ENCODE measurements at regions not wholly inside any gene's neighbourhood (a gene's known extent, or its start where the extent isn't known, plus 50 kb on each side); places are given as distances from the start of the nearest gene placed in this dataset.
A peak's percentile ranks its signal among the peaks of the same experiment; 100 is the strongest.
"Not testable (repeated sequence)": the region's sequence is repeated elsewhere in the genome, so short reads cannot be mapped to it uniquely, and the experiment has no call there.

DNA sequence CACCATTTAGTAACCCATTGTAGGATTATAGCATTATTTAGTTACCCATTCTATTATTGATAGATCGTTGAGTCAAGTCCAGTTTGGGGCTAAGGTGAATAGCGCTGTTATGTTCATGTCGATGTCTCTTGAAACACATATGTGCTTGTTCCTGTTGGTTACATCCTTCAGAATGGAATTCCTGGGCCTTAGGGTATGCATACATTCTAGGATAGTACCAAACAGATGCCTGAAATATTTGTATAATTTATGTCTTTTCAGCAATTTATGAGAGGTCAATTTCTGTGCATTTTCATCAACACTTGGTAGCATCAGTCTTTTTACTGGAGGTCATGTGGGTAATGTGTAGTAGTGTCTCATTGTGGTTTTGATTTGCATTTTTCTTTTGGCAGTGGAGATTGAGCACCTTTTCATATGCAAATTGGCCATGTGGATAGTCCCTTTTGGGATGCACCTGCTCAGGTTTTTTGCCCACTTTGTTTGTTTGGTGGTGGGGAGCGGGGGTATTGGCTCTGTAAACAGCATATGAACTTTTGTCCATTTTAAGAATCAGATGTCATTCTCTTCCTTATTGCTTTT lies 104.2 kb downstream of the CDRT15L2 start:
- DNase-seq = not testable (repeated sequence)

DNA sequence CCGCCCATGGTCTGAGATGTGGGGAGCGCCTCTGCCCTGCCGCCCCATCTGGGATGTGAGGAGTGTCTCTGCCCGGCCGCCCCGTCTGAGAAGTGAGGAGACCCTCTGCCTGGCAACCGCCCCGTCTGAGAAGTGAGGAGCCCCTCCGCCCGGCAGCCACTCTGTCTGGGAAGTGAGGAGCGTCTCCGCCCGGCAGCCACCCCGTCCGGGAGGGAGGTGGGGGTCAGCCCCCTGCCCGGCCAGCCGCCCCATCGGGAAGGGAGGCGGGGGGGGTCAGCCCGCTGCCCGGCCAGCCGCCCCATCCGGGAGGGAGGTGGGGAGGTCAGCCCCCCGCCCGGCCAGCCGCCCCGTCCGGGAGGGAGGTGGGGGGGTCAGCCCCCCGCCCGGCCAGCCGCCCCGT lies 105.5 kb downstream of the CDRT15L2 start:
- not testable (repeated sequence) for DNase-seq

DNA sequence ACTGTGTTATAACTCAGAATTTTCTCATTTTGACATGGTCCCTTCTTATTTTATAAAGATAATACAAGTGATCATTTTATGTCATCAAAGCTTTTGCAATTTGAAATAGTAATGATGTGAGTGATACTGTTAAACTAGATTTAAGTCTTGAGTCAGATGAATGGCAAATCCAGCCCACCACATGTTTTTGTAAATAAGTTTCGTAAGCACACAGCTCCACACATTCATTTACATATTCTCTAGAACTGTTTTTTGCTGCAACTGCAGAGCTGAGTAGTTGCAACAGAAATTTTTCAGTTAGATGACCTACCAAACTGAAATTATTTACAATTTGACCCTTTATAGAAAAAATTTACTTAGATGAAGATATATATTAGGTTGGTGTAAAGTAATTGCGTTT lies 108.1 kb downstream of the CDRT15L2 start:
- not testable (repeated sequence) for DNase-seq

DNA sequence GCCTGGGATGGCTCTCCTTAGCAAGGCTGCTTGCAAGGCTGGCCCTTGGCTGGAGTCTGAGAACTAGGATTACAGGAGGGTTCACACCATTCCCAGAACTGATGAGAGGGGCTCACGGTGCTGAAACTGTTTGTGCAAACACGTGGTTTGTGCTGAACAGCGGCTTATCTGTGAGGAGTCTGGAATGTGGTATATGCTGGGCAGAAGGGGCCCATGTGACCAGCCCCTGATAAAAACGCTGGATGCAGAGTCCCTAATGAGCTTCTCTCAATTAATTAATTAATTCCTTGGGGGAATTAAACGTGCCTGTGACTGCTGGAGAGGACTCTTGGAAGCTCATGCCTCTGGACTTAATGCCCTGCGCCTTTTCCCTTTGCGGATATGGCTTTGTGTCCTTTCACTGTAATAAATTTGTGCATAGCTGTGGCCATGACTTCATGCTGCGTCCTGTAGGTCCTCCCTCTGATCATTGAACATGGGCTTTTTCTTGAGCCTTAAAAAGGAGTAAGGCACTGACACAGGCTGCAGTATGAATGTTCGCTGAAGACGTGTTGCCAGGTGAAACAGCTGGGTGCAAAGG lies 109.7 kb downstream of the CDRT15L2 start:
- DNase-seq = not testable (repeated sequence)

DNA sequence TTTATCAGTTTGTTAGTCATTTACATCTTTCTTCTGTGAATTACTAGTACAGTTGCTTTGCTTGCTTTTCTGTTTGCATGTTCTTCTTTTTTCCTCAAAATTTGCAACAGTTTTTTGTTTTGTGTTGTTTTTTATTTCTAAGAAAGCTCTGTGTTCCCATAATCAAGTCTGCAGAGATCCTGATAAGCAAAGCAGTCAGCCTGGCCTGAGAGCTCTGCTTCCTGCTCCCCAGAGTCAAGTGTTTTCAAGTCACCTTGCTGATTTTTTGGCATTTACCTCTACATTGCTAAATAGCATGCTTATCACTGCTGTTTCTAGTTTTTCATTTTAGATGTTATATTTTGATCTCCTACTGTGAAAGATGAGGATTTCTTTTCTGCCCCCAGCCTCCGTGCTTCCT lies 113.2 kb downstream of the CDRT15L2 start:
- not testable (repeated sequence) for DNase-seq

DNA sequence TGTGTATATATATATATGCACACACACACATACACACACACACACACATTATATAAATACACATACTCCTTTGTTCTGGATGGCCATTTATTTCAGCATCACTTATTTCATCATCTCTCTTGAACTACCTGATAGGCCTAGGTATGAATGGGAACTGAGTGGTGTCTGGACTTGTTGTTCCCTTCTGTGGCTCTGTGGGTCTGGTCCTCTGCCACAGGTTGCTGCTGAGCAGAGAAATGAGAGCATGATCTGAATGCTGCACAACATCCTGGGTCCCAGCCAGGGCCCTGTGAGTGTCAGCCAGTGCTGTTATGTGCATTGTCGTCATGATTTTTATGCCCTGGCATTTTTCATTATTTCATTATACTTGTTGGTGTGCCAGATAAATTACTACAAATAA lies 116.3 kb downstream of the CDRT15L2 start:
- peak; percentile 28 for DNase-seq

DNA sequence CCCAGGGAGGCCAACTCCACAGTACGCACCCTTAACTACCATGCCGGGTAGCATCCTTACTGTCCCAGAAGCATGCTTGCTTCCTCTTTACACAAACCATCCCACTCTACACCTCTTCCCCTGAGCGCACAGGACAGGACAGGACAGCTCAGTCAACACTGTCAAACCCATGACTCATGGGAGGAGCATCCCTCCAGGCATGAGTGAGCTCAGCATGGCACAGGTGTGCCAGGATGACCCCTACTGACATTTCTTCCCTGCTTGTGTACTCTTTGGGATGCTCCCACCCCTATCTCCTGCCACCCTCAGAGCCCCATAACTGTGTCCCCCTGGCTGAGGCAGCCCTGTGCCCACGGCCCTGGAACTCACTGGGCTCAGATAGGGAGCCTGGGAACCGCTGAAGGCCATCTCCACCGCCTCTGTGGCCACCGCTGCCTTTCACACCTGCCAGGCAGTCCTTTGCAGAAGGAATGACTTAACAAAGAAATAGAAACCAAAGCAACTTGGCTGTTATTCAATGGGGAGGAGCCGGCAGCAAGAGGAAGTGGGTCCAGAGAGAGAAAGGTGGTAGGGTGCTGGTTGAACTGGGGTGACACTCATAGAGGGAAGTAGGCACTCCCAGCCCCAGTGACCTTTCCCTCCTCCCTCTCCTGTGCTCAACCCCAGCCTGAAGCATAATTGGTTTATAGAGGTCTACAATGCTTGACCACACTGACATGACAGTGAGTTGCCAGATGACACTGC lies 119.1 kb downstream of the CDRT15L2 start:
- DNase-seq = peak; percentile 72

DNA sequence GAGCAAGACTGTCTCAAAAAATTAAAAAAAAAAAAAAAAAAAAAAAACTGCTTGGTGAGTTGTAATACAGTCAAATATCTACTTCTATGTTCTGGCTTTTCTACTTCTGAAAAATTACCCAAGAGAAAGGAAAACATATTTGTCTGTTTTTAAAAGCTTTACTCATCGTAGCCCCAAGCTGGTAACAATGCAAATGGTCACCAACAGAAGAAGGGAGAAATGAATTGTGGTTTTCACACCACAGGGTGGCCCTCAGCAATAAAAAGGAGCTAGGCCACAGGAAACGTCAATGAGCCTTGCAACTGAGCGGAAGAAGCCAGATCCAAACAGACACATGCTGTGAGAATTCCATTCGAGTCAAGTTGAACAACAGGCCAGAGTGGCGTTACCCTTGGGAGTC lies 121.0 kb downstream of the CDRT15L2 start:
- not testable (repeated sequence) for DNase-seq

DNA sequence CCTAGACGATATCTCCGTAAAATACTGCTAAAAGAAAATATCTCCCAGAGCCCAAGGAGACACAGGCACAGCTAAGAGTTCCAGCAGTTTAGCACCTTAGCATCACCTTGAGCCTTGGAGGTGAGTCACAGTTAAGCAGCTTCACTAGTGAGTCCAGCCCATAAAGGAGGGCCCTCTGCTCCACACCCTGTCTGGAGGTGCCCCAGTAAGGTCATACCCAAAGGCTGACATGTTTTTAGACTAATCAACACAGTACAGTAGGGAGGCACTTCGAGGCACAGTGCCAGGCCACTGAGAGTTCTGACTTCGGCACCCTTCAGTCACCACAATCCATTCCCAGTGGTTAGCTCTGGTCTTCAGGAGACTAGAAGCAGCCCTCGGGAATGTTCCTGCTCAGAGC lies 121.8 kb downstream of the CDRT15L2 start:
- peak; percentile 60 for DNase-seq

DNA sequence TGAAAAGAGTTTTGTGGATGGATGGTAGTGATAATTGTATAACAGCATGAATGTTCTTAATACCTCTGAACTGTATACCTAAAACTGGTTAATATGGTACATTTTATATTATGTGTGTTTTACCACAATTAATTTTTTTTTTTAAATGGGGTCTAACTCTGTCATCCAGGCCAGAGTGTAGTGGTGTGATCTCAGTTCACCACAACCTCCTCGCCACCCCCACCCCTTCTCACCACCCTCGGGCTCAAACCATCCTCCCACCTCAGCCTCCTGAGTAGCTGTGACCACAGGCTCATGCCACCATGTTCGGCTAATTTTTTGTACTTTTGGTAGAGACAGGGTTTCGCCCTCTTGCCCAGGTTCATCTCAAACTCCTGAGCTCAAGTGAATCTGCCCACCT lies 123.2 kb downstream of the CDRT15L2 start:
- no peak for DNase-seq

DNA sequence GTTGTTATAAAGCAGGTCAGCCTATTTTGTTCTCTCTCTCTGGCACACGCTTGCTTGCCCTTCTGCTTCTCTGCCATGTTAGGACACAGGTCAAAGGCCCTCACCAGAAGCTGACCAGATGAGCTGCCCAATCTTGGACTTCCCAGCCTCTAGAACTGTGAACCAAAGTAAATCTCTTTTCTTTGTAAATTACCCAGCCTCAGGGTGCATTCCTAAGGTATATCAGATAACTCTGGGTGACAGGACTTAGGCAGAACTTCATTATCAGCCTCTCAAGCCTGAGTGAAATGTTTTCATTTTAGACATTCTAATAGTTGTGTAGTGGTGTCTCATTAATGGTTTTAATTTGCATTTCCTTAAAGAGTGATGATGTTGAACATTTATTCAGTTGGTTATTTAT lies 124.3 kb downstream of the CDRT15L2 start:
- DNase-seq = no peak

DNA sequence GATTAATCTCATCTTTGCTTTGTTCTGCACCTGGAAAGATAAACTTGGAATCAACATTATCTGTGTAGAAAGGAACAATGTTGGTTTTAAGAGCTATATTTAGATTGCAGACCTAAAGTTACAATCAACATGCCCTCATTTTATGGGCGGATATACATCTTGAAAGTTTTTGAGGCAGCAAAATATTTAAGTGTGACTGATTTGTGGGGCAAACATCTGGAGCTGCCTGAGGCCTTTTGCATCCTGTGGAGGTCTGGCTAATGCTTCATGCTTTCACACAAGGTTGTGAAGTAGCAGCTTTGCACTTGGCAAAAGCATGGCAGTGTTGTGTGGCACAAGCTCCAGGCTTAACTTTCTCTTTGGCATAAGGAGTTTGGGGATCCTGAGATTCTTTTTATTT lies 125.7 kb downstream of the CDRT15L2 start:
- peak; percentile 56 for DNase-seq

DNA sequence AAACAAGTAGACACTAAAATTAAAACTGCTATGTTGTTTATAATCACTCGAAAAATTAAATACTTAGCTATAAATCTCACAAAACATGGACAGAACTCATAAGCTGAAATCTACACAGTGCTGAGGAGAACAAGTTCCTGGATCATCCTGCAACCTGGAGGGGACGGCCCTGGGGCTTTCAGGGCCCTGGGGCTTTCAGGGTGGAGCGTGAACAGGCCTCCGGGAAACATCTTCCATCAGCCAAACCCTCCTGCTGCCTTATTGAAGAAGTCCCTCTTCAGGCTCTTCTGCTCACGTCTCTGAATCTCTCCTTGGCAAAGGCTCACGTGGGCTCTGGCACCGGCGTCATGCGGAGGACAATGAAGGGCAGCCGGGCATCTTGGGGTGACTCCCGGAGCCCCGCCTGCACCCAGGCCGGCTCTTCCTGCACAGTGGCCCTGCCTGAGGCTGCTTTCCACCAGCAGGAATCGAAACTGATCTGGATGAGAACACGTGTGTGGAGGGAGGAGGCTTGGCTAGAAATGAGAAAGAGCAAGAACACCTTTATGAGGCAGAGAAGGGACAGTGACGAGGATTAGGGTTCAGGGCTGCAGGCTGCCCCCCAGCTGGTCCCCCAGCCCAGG lies 127.3 kb downstream of the CDRT15L2 start:
- peak; percentile 72 for DNase-seq

DNA sequence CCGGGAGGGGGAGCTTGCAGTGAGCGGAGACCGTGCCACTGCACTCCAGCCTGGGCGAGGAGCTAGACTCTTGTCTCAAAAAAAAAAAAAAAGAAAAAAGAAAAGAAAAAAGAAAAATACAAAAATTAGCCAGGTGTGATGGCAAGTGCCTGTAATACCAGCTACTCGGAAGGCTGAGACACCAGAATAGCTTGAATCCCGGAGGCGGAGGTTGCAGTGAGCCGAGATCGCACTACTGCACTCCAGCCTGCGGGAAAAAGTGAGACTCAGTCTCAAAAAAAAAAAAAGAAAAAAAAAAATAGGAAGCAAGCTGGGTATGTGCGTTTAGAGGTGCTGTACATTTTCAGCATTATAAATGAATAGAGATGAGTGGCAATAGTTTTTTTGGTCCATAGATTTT lies 129.3 kb downstream of the CDRT15L2 start:
- DNase-seq = not testable (repeated sequence)

DNA sequence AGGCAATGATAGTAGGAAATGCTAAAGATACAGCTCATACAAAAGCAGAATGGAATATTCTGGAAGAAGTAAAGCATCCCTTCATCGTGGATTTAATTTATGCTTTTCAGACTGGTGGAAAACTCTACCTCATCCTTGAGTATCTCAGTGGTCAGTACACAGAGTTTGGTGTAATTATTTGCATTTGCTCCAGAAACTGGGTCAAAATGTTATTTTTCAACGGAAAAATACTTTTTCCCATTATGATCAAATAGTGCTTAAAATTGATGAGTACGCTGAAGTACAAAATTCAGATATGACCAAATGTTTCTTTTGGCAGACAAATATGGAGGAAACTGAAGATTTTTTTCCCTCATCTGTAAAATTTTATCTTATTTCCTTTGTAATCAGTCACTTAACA lies 137.0 kb downstream of the CDRT15L2 start:
- DNase-seq = not testable (repeated sequence)

DNA sequence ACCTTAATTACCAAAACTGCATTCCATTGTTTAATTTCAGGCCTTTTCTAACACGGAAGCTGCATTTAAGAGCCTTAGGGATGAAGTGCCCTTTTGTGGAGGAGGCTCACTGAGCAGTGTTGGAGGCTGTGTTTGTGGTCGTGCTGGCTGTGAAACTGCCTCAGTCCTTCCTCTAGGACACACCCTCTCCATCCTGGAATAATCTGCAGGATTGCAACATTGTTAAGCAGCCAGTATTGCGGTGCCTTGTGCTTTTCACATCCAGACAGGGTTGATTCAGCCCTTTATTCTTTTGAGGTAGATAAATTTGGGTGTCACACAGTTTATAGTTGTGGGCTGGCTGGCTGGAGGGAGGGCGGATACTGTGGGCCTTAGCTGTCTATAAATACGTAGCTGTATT lies 141.6 kb downstream of the CDRT15L2 start:
- DNase-seq = no peak

DNA sequence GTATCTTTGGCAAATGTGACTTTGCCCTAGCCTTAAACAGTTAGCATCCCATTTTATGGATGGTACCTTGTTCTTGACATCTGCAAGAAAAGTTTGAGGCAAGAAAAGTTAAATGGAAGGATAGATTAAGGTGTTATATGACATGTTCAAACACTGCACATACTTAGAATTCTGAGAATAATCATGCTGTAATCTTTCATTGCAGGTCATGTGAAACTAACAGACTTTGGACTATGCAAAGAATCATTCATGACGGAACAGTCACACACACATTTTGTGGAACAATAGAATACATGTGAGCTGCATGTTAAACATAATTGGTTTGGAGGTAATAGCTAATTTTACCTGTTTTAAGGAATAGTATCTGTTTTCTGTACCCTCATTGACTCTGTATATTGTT lies 144.9 kb downstream of the CDRT15L2 start:
- not testable (repeated sequence) for DNase-seq

DNA sequence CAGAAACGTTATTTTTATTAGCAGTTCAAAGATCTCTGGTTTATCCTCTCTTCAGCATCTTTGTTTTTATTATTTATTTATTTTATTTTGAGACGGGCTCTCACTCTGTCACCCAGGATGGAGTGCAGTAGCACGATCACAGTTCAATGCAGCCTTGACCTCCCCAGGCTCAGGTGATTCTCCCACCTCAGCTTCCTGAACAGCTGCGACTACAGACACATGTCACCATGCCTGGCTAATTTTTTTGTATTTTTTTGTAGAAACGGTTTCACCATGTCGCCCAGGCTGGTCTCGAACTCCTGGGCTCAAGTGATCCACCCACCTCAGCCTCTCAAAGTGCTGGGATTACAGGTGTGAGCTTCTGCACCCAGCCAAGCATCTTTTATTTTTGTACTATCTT lies 147.7 kb downstream of the CDRT15L2 start:
- not testable (repeated sequence) for DNase-seq

DNA sequence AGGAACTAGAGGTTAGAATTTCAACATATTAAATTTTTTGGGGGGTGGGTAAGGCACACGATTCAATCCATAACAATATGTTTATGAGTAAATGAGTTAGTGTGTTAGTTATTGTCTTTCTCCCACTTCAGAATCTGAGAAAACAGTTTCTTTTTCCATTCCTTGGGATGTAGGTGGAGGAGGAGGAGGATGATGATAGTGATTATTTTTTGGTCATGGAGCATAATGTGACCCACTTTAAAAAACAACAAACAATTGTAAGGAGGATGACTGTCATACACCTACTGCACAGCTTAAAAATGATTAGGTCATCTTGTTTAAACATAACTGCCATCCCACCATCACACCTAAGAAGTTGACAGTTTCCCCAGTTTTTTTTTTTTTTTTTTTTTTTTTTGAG lies 148.7 kb downstream of the CDRT15L2 start:
- no peak for DNase-seq

DNA sequence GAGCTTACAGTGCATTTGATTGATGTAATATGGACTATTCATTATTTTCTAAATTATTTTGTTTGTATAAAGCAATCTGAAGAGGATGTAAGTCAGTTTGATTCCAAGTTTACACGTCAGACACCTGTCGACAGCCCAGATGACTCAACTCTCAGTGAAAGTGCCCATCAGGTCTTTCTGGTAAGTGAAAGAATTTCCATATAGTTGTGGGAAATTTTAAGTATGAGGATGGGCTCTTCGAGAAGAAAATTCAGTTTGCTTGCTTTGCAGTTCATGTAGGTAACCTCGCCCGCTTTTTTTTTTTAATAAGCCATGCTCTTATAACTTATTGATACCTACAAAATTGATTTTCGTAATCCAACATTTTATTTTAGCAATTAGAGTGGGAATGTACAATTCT lies 151.6 kb downstream of the CDRT15L2 start:
- not testable (repeated sequence) for DNase-seq

DNA sequence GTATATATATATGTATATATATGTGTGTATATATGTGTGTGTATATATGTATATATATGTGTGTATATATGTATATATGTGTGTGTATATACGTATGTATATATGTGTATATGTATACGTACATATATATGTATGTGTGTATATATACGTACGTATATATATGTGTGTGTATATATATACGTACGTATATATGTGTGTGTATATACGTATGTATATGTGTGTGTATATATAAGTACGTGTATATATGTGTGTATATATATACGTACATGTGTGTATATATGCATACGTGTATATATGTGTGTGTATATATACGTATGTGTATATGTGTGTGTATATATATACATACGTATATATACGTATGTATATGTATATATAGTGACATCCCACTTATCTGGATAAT lies 154.4 kb downstream of the CDRT15L2 start:
- no peak for DNase-seq

DNA sequence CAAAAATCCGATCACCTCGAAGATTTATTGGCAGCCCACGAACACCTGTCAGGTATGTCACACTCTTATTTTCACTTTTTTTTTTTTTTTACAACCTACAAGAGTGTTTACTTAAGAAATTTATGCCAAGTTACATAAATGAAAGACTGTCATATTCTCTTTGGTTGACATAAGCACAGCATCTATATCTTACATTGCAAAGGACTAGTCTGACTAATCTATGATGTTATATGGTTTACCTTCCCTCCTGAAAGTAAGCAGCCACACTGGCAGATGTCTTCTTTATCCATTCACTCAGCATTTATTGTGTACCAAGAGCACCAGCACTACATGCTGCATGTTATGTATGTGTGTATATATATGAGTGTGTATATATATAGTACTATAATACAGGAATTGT lies 156.3 kb downstream of the CDRT15L2 start:
- no peak for DNase-seq

DNA sequence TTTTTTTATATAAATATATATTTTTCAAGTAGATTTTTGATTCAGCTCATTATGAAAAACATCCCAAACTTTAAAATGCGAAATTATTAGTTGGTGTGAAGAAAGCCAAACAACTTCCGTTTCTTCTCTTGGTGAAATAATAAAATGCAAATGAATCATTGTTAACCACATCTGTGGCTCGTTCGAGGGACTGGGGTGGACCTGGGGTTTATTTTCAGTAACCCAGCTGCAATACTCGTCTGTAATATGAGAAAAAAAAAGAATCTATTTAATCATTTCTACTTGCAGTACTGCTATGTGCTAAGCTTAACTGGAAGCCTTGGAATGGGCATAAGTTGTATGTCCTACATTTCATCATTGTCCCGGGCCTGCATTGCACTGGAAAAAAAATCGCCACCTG lies 158.1 kb downstream of the CDRT15L2 start:
- DNase-seq = not testable (repeated sequence)

DNA sequence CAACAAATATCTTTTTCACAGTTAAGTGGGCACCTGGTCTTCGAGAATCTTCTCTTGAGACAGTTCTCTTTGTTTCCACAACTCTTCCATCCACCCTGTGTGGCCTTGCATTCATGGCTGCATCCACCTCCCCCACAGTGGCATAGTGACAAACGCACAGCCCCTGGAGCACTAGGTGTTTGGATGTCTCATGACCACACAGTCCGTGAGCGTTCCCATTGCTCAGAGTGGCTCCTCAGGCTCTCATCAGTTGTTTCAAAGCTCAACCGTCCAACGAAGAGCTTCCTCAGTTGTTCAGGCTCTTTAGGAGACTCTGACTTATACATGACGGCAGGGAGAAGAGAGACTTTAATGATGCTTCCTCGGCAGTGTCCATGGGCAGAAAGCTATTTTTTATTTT lies 191.6 kb downstream of the CDRT15L2 start:
- no peak for DNase-seq
